Astrocyte of the cerebellum (primary cell): ENCODE measurements at regions not wholly inside any gene's neighbourhood (a gene's known extent, or its start where the extent isn't known, plus 50 kb on each side); places are given as distances from the start of the nearest gene placed in this dataset.

ENCODE experiments used
- DNase-seq: peaks from one replicate; pipeline ENCODE4 v3.0.0-alpha.2; 2011; ENCODE audit warnings: low read depth
- H3K4me3 ChIP-seq: 2 replicates; pipeline ENCODE4 v1.5.1; 2011; ENCODE audit warnings: mild to moderate bottlenecking, low read depth, low read length, moderate library complexity
- CTCF ChIP-seq: IDR thresholded peaks from 2 replicates; pipeline ENCODE4 v1.5.1; 2012; ENCODE audit warnings: low read length, low read depth, moderate library complexity, mild to moderate bottlenecking; ENCODE audit errors: missing control alignments
- in situ Hi-C: cut with HindIII; loops from 2 replicates; pipeline ENCODE4 v1.10.0; 2017; ENCODE audit warnings: low sequenced_read_pairs

- in situ Hi-C loops: no loop called here
- DNase-seq: no peak
- no peak for TF ChIP-seq CTCF
- H3K4me3 ChIP-seq: no peak overlapping the region
These were observed 59.9 kb upstream of the ADAMTS9 start for GRCh38 chr3:64747679-64748078.

- no peak for TF ChIP-seq CTCF
- no peak for DNase-seq
- in situ Hi-C loops: no loop called here
- H3K4me3 ChIP-seq: no peak overlapping the region
These were observed 56.1 kb upstream of the ADAMTS9 start for GRCh38 chr3:64743887-64744243.

GRCh38 chr3:64743156-64743886 lies 55.5 kb upstream of the ADAMTS9 start:
- in situ Hi-C loops: no loop called here
- no peak overlapping the region for H3K4me3 ChIP-seq
- peak; percentile 76 for DNase-seq
- no peak for TF ChIP-seq CTCF

- no peak overlapping the region for H3K4me3 ChIP-seq
- TF ChIP-seq CTCF: no peak
- DNase-seq: no peak
- in situ Hi-C loops: no loop called here
These were observed 53.5 kb upstream of the ADAMTS9 start for GRCh38 chr3:64741341-64741740.

- TF ChIP-seq CTCF: no peak
- no peak overlapping the region for H3K4me3 ChIP-seq
- in situ Hi-C loops: no loop called here
- DNase-seq: peak; percentile 23
These were observed 52.3 kb upstream of the ADAMTS9 start for GRCh38 chr3:64739971-64740631.
